Bone marrow (tissue), 2 donors: ENCODE measurements at regions not wholly inside any gene's neighbourhood (a gene's known extent, or its start where the extent isn't known, plus 50 kb on each side); places are given as distances from the start of the nearest gene placed in this dataset.
A peak's percentile ranks its signal among the peaks of the same experiment; 100 is the strongest.

Source experiments
- DNase-seq, 2 donors: peaks; one replicate each; lab custom pipeline; 2025; lab: John Stamatoyannopoulos, UW

- DNase-seq = no peak
Measured at GRCh38 chr17:17398188-17398942, 78.4 kb upstream of the MED9 start.

DNA sequence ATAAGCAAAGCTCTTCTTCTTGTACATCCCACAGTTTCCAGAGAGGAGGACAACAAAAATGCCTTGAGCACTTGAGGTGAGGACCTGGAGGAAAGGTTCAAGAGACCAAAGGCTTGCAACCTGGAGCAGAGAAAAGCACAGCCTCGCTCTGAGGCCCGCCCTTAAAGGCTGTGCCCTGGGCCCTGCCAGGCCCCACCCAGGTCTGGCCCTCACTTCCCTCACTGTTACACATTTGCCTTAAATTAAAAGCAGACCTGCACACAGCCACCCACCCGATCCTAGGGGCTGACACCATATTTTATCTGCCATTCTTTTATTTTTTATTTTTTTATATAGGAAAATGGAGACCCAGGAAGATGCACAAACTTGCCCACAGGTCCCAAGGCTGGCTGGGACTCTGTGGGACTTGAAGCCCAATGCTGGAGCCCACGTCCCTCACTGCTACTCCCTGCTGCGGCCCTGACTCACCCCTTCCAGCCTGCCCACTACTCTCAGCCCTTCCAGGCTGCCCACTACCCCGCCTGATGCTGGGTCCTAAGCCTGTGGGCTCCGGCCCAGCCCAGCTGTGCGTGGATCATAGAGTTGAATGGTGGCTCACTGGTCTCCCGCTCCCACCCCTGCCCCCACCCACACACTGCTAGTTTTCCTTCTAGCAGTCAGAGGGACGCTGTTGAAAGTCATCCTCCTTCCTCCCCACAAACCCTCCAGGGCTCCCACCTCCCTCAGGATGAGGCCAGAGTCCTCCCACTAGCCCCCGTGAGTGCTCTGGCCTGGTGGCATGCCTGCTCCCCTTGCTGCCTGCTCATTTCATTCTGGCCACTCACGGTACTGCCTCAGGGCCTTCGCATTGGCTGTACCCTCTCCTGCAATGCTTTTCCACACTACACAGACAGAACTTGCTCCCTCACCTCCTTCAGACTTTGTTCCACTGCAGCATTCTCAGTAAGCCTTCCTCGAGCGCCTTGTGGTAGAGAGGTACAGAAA, 77.6 kb upstream of the MED9 start:
- DNase-seq = peak in 1 of 2 donors; percentile 10

DNA sequence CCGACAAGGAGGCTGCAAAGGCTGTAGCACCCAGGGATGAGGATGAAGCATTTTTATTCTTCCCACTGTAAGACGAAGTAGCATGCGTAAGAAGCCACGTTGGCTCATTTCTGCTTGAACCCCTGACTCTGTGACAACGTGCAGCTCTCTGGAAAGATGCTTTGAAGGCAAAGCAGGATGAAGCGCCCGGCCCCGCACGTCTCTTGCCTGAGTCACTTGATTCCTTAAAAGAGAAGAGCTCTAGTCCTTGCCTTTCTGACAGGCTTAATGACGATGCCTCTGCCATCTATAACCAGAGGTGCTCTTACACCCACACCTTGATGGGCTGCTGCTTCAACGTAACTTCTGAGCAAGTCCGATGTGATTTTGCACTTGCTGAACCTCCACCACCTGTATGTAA, 76.7 kb upstream of the MED9 start:
- no peak for DNase-seq

DNA sequence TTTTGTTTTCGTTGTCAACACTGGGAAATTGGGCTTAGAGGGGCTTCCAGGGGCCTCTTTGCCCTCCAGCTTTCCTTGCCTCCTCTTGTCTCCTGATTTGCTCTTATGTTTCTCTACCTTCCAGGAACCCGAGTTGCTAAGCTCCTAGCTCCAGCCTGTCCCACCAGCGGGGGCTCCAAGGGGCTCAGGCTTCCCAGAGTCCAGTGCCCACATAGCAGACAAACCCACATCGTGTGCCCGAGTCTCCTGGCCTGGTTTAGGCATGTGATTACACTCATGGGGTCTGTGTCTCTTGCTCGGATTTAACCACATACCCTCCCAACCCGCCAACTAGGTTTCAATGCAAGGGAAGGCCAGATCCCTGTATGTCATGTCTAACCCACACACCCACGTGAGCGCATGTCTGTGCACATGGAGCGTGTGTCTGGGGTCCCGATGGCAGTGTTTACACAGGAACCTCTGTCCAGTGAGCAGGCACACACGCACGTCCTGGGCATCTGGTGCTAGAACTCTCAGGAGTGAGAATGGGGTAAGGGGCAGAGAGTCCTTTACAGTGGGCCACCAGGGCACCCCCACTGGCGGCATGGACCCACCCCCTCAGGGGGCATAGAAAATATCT, 76.1 kb upstream of the MED9 start:
- no peak for DNase-seq

GRCh38 chr17:17401271-17401781, 75.5 kb upstream of the MED9 start:
- DNase-seq = no peak

GRCh38 chr17:17402558-17402957, 74.2 kb upstream of the MED9 start:
- DNase-seq = no peak

DNA sequence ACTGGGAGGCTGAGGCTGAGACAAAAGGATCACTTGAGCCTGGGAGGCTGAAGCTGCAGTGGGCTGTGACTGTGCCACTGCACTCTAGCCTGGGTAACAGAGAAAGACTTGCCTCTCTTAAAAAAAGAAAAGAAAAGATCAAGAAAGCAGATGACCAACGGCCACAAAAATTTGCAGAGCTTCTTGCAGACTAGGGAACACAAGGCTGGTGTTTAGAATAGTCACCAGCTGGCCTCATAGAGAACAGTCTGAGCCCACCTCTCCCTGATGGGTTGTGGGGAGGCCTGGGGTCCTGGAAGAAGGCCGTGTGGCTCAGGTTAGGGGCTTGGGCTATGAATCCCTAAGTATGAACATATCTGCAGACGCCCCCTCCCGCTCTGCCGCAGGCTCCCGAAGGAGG, 73.7 kb upstream of the MED9 start:
- no peak for DNase-seq

DNA sequence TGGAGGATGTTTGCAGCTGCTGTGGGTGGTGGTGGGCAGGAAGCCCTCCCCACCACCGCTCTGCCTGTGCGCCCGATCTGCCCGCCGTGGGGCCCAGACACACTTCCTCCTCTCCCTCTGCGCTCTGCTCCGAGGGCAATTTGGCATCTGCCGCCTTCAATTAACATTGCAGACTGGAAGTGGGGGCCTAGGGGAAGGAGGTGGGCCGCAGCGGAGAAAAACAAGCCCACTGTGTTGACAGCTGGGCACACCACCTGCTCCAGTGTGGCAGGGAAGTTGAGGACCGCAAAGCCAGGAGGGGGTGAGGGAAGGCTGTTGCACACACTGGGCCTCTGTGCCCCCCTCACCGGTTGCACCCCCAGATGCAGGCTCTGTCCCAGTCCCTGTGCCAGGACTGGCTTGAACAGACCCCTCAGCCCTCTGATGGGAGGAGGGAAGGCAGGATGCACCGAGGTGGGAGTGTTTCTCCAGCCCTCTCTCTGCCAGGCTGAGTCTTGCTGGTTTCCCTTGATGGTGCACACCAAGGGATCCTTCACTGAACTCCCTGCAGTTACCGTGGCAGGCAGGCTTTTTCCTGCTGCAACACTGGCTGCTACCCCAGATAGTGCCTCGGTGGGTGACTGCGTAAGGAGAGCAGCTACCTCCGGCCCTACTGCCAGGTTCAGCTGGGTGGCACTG, 72.8 kb upstream of the MED9 start:
- peak in 1 of 2 donors; percentile 96 for DNase-seq

DNA sequence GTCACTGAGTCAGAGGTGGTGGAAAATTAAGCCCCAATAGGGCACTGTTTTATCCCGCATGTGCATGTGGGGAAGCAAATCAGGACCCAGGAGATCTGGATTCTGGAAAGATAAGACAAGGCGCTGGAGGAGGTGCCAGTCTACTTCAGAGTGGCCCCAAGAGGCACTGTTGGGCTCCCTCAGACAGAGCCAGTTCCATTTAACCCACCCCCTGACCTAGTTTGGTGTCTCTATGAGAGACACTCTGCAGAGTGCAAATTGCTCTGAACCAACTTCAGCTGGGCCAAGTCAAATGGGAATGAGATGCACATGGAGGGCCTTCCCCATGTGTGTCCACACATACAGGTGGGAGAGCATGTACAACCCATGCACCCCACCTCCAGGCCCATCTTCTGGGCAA, 71.1 kb upstream of the MED9 start:
- no peak for DNase-seq

- DNase-seq = no peak
Measured at GRCh38 chr17:17406225-17406624, 70.6 kb upstream of the MED9 start.

DNA sequence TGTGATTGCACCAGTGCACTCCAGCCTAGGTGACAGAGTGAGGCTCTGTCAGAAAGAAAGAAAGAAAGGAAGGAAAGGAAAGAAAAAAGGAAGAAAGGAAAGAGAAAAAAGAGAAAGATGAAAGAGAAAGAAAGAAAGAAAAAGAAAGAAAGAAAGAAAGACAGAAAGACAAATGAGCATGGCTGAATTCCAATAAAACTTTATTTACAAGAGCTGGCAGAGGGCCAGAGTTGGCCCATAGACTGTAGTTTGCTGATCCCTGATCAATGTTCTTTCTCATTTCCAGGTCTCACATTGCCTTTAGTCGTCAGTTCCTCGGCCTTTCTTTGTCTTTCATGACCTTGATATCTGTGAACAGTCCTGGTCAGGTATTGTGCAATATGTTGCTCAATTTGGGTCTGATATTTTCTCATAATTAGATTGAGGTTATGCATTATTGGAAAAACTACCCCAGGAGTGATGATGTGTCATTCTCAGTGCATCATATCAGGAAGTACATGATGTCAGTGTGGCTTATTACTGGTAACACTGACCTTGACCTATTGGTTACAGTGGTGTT, 68.5 kb upstream of the MED9 start:
- no peak for DNase-seq

- no peak for DNase-seq
Measured at GRCh38 chr17:17410357-17410756, 66.4 kb upstream of the MED9 start.

DNA sequence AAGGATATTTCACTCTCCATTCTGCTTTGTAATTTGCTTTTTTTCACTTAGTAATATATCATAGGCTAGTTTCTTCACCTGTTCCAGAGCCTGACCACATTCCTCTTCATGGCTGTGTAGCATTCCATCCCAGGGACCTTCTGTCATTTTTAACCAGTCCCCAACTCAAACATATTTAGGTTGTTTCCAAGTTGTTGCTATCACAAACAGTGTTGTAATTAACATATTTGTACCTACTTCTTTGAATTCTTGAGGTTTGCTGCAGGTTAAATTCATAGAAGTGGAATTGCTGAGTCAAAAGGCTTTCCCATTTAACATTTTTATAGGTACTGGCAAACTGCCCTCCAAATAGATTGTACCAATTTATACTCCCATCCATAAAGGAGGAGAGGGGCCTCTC, 65.1 kb upstream of the MED9 start:
- DNase-seq = no peak

DNA sequence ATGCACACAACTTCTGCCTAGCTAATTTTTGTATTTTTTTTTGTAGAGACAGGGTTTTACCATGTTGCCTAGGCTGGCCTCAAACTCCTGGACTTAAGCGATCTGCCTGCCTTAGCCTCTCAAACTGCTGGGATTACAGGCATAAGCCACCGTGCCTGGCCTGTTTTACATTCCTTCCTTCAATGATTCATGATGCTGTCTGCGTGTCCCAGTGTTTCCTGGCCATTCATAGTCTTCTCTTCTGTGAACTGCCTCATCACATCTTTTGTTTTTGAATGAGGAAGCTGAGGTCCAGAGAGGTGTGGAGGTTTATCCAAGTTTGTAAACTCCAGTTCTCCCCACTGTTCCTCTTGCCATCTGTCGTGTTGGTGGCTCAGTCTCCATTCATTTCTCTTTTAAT, 64.5 kb upstream of the MED9 start:
- DNase-seq = peak in 1 of 2 donors; percentile 65

DNA sequence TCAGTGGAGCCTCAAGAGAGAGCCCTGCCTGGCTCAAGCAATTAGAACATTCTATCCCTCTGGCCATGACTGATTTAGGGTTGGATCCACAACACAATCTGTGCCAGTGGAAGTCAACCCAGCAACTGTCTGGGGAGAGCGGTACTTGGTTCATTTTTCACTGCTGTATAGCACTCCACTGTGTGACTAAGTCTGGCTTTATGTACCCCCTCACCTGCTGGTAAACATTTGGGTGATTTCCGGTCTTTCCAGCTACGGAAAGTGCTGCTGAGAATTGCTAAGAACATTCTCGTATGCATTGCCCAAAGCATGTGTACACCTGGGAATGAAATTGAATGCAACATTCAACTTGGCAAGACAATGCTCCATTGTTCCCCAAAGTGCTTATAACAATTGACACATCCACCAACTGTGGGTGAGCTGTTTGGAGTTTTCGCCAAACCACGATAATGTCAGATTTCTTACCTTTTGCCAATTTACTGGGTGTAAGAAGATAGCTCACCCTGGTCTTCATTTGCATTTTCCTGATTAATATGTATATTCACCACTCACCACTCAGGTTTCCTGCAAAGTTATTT, 63.5 kb upstream of the MED9 start:
- DNase-seq = no peak

GRCh38 chr17:17413821-17414220, 63.0 kb upstream of the MED9 start:
- no peak for DNase-seq

DNA sequence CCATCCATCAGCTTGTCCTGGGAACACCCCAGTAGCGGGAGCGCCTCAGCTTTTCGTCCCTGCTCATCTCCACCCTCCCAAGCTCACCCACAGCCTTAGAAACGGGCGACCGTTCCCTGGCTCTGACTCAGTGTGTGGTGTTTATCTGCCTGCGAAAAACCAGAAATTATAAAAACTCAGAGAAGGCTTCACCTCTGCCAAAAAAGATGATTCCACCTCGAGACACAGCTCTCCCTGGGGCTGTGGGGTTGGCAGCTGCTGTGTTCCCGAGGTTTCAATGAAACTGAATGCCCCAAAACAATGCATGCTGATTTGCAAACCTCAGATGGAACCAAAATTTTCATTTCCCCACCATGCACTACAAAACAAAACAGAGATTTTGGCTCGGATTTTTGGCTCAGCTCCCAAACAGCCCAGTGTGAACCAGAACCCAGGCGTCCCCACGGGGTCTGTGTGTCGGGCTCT, 62.4 kb upstream of the MED9 start:
- DNase-seq = no peak

DNA sequence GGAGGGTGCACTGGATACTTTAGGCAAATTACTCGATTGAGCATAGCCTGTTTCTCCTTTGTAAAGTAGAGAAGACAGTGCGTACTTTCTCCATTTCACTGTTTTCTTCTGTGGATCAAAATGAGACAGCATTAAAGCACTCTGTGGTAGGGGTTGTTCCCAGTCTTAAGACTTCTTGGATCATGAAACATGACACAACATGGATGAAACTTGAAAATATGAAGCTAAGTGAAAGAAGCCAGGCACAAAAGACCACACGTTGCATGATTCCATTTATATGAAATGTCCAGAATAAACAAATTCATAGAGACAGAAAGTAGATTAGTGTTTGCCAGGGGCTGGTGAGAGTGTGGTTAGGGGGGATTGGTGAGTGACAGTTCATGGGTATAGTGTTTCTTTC, 61.8 kb upstream of the MED9 start:
- DNase-seq = no peak

- peak in 1 of 2 donors; percentile 67 for DNase-seq
Measured at GRCh38 chr17:17416007-17416399, 60.8 kb upstream of the MED9 start.

GRCh38 chr17:17416400-17417360, 60.1 kb upstream of the MED9 start:
- DNase-seq = peak in 1 of 2 donors; percentile 95
